ENCODE measurements at regions not wholly inside any gene's neighbourhood (a gene's known extent, or its start where the extent isn't known, plus 50 kb on each side); places are given as distances from the start of the nearest gene placed in this dataset.

DNA sequence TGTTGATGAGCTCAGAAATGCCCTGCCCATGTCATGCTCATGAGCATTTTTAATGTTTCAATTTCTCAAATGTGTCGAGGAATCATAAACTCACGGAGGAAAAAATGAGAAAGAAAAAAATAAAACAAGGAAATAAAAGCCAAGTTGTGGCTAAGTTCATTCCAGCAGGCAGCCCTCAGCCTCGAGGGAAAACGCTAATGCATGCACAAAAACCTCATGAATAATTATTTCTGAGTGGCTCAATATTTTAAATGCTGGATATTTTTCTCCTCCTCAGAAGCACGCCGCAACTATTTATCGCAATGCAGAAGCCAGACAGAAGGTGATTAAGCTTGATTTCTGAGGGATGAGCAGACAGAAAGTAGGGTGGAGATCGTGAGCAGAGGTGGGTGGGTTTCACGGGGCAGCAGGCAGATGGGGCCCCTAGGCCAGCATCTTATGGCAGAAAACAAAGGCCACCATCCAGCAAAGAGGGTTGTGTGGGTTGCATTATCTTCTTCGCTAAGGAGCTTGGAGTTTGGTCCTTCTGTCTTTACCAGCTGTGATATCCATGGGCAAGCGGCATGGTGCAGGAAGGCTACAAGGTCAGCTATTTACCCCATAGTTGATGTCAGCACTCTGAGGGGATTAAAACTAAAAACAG lies 151.5 kb upstream of the LRFN2 start:
- no peak for DNase-seq

DNA sequence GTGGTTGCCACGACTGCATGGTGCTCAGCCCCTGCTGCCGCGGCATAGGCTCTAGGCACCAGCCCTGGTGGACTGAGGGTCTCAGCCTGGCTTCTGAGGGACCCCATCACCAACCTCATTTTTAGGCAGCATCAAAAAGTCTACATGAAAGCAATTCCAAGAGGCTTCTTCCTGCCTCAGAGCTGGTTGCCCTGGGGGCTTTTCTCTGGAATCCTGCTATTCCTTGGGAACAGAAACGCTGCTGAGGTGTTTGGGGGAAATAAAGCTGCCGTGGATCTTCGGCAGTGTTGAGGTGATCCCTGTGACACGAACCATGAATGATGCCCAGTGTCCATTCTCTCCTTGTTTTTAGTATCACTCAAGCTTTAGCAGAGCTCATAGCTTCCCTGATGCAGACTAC lies 148.4 kb upstream of the LRFN2 start:
- DNase-seq, result no peak

DNA sequence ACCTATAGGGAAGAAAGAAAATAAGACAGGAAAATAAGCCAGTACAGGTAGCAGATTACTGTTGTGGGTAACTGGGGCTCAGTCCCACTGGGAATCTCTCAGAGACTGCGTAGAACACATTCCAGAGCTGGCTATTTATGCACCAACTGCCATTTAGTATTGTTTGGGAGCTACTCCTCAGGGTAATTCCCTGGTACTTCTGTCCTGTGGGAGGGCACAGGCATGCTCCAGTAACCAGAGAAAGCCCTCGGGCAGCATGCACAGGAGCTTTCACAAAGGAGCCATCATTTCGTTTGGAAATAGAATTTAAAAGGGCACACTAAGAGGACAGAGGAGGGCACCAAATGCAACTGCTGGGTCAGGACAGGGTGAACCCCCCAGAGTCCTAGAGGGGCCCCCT lies 148.0 kb upstream of the LRFN2 start:
- no peak for DNase-seq

DNA sequence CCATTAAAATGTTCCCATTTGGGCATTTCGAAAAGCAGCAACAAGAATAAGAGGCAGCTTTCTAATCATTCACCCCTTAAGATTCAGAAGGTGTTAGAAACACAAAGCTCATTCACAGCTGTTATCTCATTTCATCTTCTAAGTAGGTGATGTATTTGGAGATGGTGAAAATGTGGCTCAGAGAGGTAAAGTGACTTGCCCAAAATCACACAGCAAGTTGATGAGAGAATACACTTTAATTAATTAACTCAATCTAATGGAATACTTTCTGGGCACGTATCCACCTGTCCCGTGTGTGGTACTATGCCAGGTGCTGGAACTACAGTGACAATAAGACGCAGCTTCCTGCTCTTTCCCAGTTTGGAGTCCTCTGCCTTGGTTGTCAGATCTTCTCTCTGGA lies 147.4 kb upstream of the LRFN2 start:
- DNase-seq, result no peak

DNA sequence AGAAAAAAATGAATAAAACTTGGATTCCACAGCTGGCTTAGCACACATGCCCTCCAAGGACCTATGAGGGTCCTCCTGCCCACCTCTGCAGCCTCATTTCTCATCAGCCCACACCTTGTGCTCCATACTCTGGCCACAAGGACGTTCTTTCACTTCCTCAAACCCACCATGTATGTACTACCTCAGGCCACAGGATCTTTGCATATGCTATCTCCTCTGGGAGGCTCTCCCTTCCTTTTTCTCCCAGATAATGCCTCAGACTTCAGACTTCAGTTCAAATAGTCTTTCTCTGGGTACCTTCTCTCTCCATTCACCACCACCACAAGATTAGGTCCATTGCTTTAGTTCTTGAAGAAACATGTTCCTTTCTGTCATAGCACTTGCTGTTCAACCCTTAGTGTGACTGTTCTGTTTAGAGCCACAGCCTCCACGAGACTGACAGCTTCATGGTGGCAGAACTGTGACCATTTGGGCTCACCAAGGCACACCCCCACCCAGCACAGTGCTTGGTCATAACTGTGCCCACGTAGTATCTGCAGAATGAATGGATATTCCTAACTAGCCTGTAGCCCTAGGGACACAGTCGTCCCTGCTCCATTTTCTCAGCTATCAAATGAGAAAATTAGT lies 146.7 kb upstream of the LRFN2 start:
- DNase-seq, result no peak

DNA sequence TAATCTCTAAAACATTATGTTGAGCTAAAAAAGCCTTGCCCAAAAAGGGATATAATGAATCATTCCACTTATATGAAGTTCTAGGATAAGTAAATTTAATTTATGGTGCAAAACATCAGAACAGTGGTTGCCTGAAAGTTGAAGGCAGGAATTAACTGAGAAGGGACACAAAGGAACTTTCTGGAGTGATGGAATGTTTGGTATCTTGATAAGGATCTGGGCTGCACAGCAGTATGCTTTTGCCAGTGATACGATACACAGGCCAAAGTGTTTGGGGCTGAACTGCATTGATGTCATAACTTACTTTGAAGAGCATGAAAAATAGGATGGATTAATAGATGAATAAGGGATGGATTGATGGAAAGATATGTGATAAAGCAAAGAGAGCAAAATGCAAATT lies 146.1 kb upstream of the LRFN2 start:
- DNase-seq, result no peak

DNA sequence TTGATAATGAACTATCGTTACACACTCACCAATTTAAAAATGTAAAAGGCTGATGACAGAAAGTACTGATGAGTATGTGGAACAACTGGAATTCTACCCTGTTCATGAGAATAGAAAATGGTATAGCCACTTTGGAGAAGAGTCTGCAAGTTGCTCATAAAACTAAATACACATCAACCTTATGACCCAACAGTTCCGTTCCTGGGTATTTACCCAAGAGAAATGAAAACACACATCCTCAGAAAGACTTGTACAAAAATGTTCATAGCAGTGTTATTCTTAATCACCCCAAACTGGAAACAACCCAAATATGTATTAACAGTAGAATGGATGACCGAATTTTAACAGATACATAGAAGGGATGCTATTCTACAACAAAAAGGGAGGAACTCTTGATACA lies 145.7 kb upstream of the LRFN2 start:
- no peak for DNase-seq

DNA sequence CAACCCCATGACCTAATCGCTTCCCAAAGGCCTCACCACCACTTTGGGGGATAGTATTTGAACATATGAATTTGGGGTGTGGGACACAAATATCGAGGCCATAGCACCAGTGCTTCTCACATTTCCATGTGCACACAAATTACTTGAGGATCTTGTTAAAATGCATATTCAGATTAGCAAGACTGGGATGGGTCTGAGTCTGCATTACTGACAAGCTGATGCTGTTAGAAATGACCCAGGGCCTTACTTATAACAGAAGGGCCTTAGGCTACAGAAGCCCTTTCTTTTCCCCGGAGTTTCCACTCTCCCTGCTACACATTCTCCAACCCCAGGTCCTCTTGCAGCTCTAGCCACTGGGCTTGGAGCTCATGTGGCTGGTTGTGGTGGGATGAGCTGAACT lies 141.5 kb upstream of the LRFN2 start:
- no peak for DNase-seq

DNA sequence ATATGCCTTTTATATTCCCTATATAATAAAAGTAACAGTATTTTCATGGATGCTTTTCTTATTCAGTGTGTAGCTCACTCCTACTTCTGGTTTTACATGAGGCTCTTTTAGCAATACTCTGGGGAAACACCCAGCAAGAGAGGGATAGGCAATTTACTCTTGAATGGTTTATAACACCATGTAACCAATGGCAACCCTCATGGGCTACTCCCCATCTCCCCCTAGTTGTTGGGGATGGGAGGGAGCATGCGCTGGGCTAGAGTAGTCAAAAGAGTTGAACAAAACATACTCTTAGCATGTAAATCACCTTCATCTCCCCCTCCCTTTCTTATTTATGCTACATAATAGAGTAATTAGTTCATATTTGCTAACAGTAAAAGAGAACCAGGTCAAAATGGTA lies 140.1 kb upstream of the LRFN2 start:
- DNase-seq, result no peak

DNA sequence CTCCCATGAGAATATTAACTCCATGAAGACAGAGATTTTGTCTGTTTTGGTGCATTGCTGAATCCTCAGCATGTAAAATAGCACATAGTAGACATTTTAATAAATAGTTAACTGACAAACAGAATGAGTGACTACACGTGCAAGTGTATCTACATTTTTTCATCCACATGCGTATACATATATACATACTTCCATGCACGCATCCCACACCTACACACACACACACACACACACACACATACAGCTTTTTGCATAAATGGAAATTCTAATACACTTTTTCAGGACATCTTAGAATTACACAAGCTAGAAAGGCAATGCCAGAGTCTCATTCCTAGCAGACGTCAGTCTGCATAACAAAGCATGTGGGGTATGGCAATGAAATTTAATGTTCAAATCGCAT lies 139.7 kb upstream of the LRFN2 start:
- DNase-seq, result no peak

DNA sequence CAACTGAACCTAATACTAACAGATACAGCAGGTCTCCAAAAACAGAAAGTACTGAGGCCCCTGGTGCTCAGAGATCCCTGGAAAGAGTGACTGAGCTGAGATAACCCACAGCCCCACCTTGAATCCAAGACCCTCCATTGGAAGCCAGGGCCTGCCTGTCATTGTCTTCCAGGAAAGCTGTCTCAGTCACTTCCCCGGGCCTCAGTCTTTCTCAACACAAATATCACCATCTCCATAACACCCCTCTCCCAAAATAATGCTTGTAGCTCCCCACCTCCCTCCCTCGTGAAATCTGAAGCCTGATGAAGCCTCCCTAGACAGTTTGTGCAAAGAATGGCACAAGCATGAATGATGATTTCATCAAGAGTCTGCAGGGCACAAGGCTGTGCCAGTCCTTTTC lies 138.2 kb upstream of the LRFN2 start:
- no peak for DNase-seq

DNA sequence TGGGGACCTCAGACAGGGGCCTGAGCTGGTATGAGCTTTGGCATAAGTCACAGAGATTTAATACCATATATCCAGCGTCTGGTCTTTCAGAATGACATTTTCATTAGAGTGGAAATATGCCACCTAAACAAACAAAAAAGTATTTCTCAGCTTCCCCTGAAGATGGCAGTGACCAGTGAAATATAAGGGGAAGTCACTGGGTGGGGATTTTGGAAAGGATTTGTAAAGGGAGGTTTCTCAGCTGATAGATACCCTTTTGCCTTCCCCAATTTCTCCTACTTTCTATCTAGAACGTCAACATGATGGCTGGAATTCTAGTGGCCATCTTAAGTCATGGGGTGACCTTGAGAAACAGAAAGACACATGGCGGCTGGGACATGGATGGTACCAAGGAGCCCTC lies 137.7 kb upstream of the LRFN2 start:
- no peak for DNase-seq

DNA sequence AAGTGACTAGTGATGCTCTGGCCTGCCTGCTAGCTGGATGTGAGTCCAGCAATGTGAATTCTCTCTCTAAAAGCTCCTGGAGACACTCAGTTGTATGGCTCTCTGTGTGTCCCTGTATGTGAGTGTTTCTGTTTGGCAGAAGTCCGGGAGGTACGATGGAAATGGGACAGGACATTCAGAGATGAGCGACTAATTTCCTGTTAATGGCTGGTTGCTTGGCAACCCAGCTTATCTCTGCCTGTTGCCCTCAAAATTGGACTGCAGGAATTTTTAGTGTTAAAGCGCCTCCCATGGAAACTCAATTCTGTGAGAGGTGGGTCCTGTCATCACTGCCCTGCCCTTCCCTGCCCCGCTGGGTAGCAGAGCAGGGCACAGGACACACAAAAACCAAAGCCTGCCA lies 136.8 kb upstream of the LRFN2 start:
- no peak for DNase-seq

DNA sequence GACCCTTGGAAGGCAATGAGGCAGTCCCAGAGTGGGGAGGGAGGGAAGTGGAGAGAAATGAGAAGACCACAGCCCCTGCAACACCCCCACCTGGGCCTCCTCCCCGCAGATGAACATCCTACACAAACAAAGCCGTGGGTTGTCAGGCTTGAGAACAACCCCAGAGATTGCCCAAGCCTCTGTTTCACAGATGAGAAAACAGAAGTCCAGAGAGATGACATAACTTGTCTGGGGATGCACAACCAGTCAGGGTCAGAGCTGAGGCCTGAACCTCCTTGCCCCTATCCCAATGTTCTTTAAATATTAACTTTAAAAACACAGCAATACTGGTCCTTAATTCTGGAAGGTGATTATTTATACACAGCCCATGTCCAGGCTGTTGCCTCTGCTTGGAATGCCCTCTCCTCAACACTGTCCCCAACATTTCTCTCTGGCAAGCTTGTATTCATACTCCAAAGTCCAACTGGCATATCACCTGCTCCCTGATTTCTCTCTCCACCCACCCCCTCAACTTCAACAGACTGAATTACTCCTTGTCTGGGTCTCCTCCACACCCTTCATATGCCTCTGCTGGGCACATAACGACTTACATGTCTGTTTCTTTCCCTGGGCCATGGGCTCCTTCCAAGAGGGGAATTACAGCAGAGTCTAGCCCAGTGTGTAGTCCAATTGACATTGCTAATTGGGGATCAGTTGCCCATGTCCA lies 135.5 kb upstream of the LRFN2 start:
- no peak for DNase-seq

DNA sequence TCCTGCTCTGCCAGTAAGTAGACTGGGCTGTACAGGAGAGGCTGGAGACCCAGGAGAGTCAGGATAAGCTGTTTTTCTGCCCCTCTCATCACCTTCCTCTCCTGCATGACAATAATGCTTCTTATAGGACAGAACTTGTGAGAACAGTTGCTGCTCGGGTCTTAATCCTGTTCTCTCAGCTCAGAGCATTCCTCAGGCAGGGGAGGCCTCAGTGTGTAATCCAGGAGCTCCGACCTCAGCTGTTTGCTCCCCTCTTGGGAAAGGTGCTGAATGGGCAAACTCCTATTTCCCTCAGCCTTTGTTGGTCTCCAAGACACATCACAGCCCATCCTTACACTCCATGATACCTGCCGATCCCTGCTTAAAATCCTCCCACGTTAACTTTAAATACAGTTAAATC lies 134.9 kb upstream of the LRFN2 start:
- no peak for DNase-seq

DNA sequence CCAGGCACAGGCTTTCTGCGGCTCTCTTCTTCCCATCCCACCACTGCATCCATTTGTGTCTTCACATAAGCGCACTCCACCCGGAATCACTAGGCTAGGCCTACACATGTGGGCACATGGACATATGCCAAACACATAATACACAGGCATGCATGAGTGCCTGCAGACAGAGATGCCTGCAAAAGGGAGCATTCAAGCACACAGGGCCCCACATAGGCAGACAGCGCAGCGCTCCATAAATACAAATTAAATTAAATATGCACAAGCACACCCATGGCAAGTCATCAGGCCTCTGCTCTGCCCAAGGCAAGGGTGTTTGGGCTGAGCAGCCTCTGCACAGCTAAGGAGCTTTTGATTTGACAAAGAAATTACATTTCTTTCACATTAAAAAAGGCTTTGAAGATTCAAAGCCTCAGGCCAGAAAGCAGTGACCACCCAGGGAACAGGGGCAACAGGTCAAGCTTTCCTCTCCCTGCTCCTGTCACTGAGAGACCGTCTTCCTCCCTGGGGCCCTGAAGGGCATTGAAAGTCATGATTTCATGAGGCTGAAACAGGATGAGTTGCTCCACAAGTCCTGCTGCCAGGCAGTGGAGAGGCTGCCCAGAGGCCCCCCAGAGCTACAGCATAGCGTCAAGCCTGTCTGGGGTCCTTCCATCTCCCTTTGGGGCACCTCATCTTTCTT lies 134.2 kb upstream of the LRFN2 start:
- DNase-seq, result no peak

DNA sequence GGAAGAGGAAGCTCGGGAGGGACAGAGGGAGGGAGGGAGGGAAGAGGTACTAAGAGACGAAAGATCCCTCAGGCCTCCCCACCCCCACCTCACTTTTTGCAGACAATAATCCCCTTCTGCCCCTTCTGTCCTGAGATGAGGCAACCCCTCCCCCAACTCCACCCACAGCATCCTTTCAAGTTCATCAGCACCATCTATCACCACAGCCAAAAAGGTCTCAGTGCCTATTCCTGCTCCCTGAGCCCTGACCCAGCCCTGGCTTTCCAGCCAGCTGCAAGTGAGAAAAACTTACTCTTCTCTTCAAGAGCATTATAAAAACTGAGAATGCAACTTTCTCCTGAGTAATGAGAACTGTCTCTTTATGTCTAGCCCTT lies 133.2 kb upstream of the LRFN2 start:
- DNase-seq, result no peak

DNA sequence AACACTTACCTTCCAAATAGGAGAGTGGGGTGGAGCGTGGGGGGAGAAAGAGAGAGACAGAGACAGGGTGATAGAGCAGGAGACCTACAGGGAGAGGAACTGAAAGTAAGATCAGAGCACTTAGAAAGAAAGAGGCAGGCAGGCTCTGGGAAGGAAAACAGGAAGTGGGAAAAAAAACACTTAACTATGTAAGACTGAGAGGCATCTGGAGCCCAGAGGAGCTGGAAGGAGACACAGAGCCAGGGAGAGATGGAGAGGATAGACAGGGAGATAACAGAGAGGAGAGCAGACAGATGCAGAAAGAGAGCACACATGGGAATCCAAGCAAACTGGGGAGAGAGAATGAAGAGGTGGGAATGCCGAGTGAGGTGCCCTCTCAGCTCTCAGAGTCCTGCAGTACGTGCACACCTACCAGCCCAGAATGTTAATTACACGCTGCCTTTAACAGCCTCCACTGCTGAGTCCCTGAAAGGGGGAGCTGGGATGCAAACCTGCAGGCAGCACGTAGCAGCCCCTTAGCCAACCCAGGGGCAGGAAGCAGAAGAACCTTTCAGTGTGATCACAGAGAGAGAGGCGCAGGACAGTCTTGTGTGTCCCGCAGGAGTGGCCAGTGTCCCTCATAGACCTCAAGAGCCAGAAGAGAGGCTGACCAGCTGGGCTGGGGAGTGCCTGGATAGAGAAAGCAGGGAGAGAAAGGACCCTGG lies 132.7 kb upstream of the LRFN2 start:
- DNase-seq, result no peak

DNA sequence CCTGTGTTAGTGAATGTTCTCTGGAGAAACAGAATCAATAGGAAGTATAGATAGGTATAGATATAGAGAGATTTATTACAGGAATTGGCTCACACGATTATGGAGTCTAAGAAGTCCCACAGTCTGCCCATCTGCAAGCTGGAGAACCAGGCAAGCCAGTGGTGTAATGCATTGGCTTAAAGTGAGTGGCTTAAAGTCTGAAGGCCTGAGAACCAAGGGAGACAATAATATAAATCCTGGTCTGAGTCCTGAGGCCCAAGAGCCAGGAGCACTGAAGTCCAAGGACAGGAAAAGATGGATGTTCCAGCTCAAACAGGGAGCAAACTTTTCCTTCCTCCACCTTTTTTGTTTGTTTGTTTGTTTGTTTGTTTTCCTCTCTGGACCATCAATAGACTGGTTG lies 131.2 kb upstream of the LRFN2 start:
- no peak for DNase-seq

DNA sequence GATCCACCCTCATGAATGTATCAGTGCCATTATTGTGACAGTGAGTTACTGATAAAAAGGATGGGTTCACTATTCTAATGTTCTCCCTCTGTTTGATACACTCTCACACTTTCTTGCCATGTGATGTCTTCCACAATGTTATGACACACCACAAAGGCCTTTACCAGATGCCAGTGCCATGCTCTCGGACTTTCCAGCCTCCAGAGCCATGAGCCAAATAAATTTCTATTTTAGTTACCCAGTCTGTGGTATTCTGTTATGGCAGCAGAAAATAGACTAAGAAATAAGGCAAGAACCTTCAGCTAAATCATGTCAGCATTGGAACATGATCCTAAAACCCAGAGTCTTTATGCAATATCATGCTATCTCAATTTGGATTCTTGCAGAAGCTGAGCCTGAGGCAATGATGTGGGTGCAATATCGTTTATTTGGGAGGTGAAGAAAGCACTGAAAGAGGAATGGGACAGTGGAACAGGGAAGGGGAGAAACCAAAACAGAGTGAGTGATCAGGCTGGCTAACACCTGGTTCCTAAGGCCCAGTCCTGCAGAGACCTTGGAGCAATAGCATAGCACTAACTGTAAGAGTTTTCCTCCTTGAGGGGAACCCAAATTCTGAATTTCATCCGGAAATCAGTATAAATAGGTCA lies 130.4 kb upstream of the LRFN2 start:
- no peak for DNase-seq

DNA sequence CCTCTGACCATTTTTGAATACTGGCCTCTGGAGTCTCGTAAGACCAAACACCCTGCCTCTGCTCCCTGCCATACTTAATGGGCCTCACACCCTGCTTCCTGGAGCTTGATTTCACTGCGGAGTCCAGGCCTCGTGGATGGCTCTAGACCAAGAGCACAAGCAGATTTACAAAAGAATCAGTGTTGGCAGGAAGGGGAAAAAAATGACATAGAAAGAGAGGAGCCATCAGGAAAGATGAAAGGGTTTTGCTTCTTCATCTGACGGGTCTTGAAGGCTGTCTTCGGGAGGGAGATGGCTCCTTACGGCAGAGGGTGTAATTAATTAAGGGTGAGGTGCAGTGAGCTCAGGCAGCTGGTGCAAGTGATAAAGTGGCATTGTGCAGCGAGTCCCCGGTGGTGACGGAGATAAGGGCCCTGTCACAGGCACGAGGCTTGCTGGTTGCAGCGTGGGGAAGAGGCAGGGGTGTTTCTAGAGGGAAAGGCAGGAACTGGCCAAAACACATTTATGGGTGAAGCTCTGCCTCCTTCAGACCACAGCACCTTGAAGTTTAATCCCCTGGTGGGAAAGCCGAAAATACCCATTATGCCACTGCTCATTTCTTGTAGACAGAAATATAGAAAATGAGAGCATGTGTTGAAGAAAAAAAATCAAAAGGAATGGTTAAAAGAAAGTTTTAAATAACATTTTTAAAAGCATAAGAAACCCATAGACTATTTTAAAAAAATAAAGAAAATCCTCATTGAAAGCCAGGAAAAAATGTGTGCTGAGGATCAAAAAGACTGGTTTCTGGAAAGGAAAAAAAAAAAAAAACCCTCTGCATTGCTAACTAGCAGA lies 128.6 kb upstream of the LRFN2 start:
- DNase-seq, result no peak
